HCT116 (cell line): ENCODE measurements at regions not wholly inside any gene's neighbourhood (a gene's known extent, or its start where the extent isn't known, plus 50 kb on each side); places are given as distances from the start of the nearest gene placed in this dataset.

Experiments used
- CEBPB ChIP-seq: IDR thresholded peaks from 2 replicates; pipeline ENCODE4 v1.6.1; 2012; ENCODE audit warnings: low read depth
- EGR1 ChIP-seq: IDR thresholded peaks from 2 replicates; pipeline ENCODE4 v1.6.1; 2012; ENCODE audit warnings: low read depth
- ELF1 ChIP-seq: IDR thresholded peaks from 2 replicates; pipeline ENCODE4 v1.6.1; 2012; ENCODE audit warnings: low read depth, borderline replicate concordance
- EZH2 ChIP-seq: fragments of 200-600 bp; sonication (generic); IDR thresholded peaks from 2 replicates; pipeline ENCODE4 v1.6.1; 2017; ENCODE audit warnings: antibody characterized with exemption, mixed run types
- EZH2phosphoT487 ChIP-seq: fragments of 200-600 bp; IDR thresholded peaks from 2 replicates; pipeline ENCODE4 v1.6.1; 2018; ENCODE audit warnings: antibody characterized with exemption, borderline replicate concordance
- JUND ChIP-seq: IDR thresholded peaks from 2 replicates; pipeline ENCODE4 v1.6.1; 2012
- POLR2A ChIP-seq: IDR thresholded peaks from 2 replicates; pipeline ENCODE4 v1.7.0; 2011; ENCODE audit warnings: borderline replicate concordance; ENCODE audit not compliant: insufficient read depth, insufficient read length; ENCODE audit errors: extremely low read depth
- POLR2AphosphoS5 ChIP-seq: IDR thresholded peaks from 2 replicates; pipeline ENCODE4 v1.6.1; 2011; ENCODE audit warnings: mild to moderate bottlenecking, low read depth, low read length, moderate library complexity
- RAD21 ChIP-seq: IDR thresholded peaks from 2 replicates; pipeline ENCODE4 v1.6.1; 2012; ENCODE audit warnings: low read depth, mild to moderate bottlenecking
- YY1 ChIP-seq: IDR thresholded peaks from 2 replicates; pipeline ENCODE4 v1.6.1; 2011; ENCODE audit warnings: low read length, low read depth, moderate library complexity, mild to moderate bottlenecking; ENCODE audit not compliant: insufficient replicate concordance; ENCODE audit errors: extremely low read depth
- TF ChIP-seq, protein P1 (sequence below), 3 experiments: fragments of 200-600 bp in 1 of 3; sonication (generic) in 1 of 3; IDR thresholded peaks in 2 of 3; conservative IDR thresholded peaks in 1 of 3; 2 replicates each; pipeline ENCODE4 v1.5.1; 2012 to 2017; ENCODE audit warnings: low read depth in 2 of 3, low read length in 2 of 3, antibody characterized with exemption in 1 of 3, borderline replicate concordance in 1 of 3, control low read depth in 1 of 3, mild to moderate bottlenecking in 1 of 3, mixed read lengths in 1 of 3, mixed run types in 1 of 3, moderate library complexity in 1 of 3; ENCODE audit not compliant: insufficient read depth in 1 of 3
- TF ChIP-seq, protein P2 (sequence below): IDR thresholded peaks from 2 replicates; pipeline ENCODE4 v1.6.1; 2012
- TF ChIP-seq, protein P3 (sequence below): IDR thresholded peaks from 2 replicates; pipeline ENCODE4 v1.6.1; 2011; ENCODE audit warnings: mild to moderate bottlenecking, low read length, moderate library complexity; ENCODE audit not compliant: insufficient replicate concordance; ENCODE audit errors: extremely low read depth

DNA sequence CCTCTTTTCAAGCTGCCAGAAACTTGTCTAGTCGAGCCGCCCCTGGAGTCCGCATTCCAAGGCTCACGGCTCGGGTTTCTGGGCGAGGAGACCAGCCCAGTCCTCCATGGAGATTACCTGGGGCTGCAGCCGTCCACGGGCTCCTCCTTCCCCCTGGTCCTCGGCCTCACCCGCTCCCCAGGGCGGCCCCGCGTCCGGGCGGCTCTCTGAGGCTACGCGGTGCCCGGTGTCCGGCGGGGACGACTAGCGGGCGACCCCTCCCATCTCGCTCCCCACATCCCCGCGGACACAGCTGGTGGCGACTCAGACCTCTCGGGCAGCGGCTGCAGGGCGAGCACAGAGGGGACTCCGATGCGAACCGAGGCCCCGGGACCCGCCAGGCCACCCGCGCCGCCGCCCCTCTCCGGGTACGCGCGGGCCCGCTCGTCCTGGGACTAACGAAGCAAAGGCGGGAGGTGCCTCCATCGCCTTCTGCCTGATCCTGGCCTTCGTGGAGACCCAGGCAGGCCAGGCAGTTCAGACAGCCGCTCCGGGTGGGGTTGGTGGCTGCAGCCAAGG is 159.4 kb downstream of the TRAM1L1 start:
- TF ChIP-seq, protein P1, sequence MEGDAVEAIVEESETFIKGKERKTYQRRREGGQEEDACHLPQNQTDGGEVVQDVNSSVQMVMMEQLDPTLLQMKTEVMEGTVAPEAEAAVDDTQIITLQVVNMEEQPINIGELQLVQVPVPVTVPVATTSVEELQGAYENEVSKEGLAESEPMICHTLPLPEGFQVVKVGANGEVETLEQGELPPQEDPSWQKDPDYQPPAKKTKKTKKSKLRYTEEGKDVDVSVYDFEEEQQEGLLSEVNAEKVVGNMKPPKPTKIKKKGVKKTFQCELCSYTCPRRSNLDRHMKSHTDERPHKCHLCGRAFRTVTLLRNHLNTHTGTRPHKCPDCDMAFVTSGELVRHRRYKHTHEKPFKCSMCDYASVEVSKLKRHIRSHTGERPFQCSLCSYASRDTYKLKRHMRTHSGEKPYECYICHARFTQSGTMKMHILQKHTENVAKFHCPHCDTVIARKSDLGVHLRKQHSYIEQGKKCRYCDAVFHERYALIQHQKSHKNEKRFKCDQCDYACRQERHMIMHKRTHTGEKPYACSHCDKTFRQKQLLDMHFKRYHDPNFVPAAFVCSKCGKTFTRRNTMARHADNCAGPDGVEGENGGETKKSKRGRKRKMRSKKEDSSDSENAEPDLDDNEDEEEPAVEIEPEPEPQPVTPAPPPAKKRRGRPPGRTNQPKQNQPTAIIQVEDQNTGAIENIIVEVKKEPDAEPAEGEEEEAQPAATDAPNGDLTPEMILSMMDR (IDR thresholded peaks at IDR 0.05 in 2 of 3, conservative IDR thresholded peaks at IDR 0.05 in 1 of 3; ENCODE audit: borderline replicate concordance in 1 of 3, insufficient read depth in 1 of 3, low read depth in 2 of 3, low read length in 2 of 3), result no peak
- TF ChIP-seq POLR2A (no peak), EZH2phosphoT487 (no peak), RAD21 (no peak), CEBPB (no peak), ELF1 (no peak), JUND (no peak), EZH2 (no peak), EGR1 (no peak), YY1 (no peak), POLR2AphosphoS5 (no peak)
- TF ChIP-seq, protein P2, sequence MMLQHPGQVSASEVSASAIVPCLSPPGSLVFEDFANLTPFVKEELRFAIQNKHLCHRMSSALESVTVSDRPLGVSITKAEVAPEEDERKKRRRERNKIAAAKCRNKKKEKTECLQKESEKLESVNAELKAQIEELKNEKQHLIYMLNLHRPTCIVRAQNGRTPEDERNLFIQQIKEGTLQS, result no peak
- TF ChIP-seq, protein P3, sequence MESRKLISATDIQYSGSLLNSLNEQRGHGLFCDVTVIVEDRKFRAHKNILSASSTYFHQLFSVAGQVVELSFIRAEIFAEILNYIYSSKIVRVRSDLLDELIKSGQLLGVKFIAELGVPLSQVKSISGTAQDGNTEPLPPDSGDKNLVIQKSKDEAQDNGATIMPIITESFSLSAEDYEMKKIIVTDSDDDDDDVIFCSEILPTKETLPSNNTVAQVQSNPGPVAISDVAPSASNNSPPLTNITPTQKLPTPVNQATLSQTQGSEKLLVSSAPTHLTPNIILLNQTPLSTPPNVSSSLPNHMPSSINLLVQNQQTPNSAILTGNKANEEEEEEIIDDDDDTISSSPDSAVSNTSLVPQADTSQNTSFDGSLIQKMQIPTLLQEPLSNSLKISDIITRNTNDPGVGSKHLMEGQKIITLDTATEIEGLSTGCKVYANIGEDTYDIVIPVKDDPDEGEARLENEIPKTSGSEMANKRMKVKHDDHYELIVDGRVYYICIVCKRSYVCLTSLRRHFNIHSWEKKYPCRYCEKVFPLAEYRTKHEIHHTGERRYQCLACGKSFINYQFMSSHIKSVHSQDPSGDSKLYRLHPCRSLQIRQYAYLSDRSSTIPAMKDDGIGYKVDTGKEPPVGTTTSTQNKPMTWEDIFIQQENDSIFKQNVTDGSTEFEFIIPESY, result no peak
